ENCODE measurements at regions not wholly inside any gene's neighbourhood (a gene's known extent, or its start where the extent isn't known, plus 50 kb on each side); places are given as distances from the start of the nearest gene placed in this dataset.

GRCh38 chr4:184952522-184952921 is 65.8 kb upstream of the HELT start:
- TF ChIP-seq POLR2A (IDR thresholded peaks at IDR 0.05; ENCODE audit: low read length) (no peak), GATA1 (IDR thresholded peaks at IDR 0.05; ENCODE audit: low read depth, low read length) (no peak)

Measured in erythroblast (primary cell).